WTC11 (cell line): ENCODE measurements at regions not wholly inside any gene's neighbourhood (a gene's known extent, or its start where the extent isn't known, plus 50 kb on each side); places are given as distances from the start of the nearest gene placed in this dataset.

Experiments used
- ATF3 ChIP-seq: sonication (generic); formaldehyde crosslinking; conservative IDR thresholded peaks from 2 replicates; pipeline ENCODE4 v1.8.1; 2022; ENCODE audit warnings: mild to moderate bottlenecking, missing genetic modification reagents
- CTCF ChIP-seq: fragments of 200-600 bp; IDR thresholded peaks from 2 replicates; pipeline ENCODE4 v1.8.0; 2022; ENCODE audit warnings: antibody characterized with exemption
- ETV6 ChIP-seq: sonication (generic); formaldehyde crosslinking; IDR thresholded peaks from 2 replicates; pipeline ENCODE4 v1.8.1; 2022; ENCODE audit warnings: mild to moderate bottlenecking, missing genetic modification reagents
- MAX ChIP-seq: sonication (generic); formaldehyde crosslinking; IDR thresholded peaks from 2 replicates; pipeline ENCODE4 v1.8.0; 2022; ENCODE audit warnings: mild to moderate bottlenecking, missing genetic modification reagents
- TEAD4 ChIP-seq: sonication (generic); formaldehyde crosslinking; IDR thresholded peaks from 2 replicates; pipeline ENCODE4 v1.8.0; 2022; ENCODE audit warnings: mild to moderate bottlenecking, missing genetic modification reagents
- ZNF232 ChIP-seq: sonication (generic); formaldehyde crosslinking; IDR thresholded peaks from 2 replicates; pipeline ENCODE4 v1.8.0; 2022; ENCODE audit warnings: mild to moderate bottlenecking, missing genetic modification reagents
- ZNF317 ChIP-seq: sonication (generic); formaldehyde crosslinking; IDR thresholded peaks from 2 replicates; pipeline ENCODE4 v1.8.1; 2023; ENCODE audit warnings: low read depth, mild to moderate bottlenecking, moderate library complexity, missing genetic modification reagents, borderline replicate concordance
- ZSCAN18 ChIP-seq: fragments of 250-450 bp; sonication (Bioruptor Pico); IDR thresholded peaks from 2 replicates; pipeline ENCODE4 v2.1.2; 2022; ENCODE audit warnings: mild to moderate bottlenecking, moderate library complexity
- TF ChIP-seq, protein P1 (sequence below): sonication (generic); formaldehyde crosslinking; IDR thresholded peaks from 2 replicates; pipeline ENCODE4 v1.8.0; 2022; ENCODE audit warnings: mild to moderate bottlenecking, missing genetic modification reagents
- TF ChIP-seq, protein P2 (sequence below): sonication (generic); formaldehyde crosslinking; IDR thresholded peaks from 2 replicates; pipeline ENCODE4 v1.8.1; 2023; ENCODE audit warnings: mild to moderate bottlenecking, missing genetic modification reagents, moderate library complexity

DNA sequence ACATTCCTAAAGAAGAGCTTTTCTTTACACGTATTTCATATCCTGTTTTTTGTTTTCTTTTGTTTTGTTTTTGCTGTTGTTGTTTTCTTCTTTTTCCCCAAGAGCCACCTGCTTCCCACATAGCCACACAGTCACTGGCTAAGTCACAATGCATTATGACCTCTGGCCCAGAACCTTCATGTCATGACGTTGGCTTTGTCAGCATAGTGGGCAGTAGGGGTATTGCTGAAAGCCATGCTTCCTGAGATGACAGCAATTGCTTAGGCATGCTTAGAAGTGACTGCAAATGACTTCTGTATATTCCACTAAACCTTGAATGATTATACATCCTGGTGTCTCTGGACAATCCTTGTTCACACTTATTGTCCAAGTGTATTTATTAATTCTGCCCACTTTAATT lies 375.8 kb downstream of the TAF11L14 start:
- no peak for TF ChIP-seq ATF3 (CRISPR knock-in tag)
- TF ChIP-seq ZNF317 (CRISPR knock-in tag) = no peak
- TF ChIP-seq TEAD4 (CRISPR knock-in tag) = no peak
- no peak for TF ChIP-seq ETV6 (CRISPR knock-in tag)
- no peak for TF ChIP-seq CTCF
- TF ChIP-seq ZSCAN18 (CRISPR knock-in tag) = no peak
- TF ChIP-seq, protein P1, sequence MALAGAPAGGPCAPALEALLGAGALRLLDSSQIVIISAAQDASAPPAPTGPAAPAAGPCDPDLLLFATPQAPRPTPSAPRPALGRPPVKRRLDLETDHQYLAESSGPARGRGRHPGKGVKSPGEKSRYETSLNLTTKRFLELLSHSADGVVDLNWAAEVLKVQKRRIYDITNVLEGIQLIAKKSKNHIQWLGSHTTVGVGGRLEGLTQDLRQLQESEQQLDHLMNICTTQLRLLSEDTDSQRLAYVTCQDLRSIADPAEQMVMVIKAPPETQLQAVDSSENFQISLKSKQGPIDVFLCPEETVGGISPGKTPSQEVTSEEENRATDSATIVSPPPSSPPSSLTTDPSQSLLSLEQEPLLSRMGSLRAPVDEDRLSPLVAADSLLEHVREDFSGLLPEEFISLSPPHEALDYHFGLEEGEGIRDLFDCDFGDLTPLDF = no peak
- TF ChIP-seq MAX (CRISPR knock-in tag) = no peak
- TF ChIP-seq, protein P2, sequence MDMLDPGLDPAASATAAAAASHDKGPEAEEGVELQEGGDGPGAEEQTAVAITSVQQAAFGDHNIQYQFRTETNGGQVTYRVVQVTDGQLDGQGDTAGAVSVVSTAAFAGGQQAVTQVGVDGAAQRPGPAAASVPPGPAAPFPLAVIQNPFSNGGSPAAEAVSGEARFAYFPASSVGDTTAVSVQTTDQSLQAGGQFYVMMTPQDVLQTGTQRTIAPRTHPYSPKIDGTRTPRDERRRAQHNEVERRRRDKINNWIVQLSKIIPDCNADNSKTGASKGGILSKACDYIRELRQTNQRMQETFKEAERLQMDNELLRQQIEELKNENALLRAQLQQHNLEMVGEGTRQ (CRISPR knock-in tag) = no peak
- no peak for TF ChIP-seq ZNF232 (CRISPR knock-in tag)
